ENCODE measurements at regions not wholly inside any gene's neighbourhood (a gene's known extent, or its start where the extent isn't known, plus 50 kb on each side); places are given as distances from the start of the nearest gene placed in this dataset.

DNA sequence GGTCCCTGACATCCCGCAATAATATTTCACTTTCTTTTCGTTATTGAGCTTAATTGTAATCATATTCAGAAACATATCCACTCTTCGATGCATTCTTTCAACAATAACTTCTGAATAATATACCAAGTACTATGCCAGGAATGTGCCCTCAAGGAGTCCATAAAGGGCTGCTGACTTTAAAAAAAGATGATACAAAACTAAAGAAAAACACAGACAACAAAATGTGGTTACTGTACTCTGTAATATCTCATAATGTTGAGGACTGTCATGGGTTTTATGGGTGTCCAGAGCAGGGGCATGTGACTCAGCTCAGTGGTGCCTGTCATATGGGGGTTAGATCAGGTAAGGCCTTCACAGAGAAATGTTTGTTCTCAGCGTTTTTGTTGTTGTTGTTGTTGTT is 73.7 kb downstream of the ARL4A start (continued):
- TF ChIP-seq, protein P1, sequence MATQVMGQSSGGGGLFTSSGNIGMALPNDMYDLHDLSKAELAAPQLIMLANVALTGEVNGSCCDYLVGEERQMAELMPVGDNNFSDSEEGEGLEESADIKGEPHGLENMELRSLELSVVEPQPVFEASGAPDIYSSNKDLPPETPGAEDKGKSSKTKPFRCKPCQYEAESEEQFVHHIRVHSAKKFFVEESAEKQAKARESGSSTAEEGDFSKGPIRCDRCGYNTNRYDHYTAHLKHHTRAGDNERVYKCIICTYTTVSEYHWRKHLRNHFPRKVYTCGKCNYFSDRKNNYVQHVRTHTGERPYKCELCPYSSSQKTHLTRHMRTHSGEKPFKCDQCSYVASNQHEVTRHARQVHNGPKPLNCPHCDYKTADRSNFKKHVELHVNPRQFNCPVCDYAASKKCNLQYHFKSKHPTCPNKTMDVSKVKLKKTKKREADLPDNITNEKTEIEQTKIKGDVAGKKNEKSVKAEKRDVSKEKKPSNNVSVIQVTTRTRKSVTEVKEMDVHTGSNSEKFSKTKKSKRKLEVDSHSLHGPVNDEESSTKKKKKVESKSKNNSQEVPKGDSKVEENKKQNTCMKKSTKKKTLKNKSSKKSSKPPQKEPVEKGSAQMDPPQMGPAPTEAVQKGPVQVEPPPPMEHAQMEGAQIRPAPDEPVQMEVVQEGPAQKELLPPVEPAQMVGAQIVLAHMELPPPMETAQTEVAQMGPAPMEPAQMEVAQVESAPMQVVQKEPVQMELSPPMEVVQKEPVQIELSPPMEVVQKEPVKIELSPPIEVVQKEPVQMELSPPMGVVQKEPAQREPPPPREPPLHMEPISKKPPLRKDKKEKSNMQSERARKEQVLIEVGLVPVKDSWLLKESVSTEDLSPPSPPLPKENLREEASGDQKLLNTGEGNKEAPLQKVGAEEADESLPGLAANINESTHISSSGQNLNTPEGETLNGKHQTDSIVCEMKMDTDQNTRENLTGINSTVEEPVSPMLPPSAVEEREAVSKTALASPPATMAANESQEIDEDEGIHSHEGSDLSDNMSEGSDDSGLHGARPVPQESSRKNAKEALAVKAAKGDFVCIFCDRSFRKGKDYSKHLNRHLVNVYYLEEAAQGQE (IDR thresholded peaks at IDR 0.05; ENCODE audit: unreplicated experiment) = no peak
- no peak for TF ChIP-seq EZH2phosphoT487 (IDR thresholded peaks at IDR 0.05; ENCODE audit: unreplicated experiment)
- TF ChIP-seq CREB1 (CRISPR knock-in tag; IDR thresholded peaks at IDR 0.05; ENCODE audit: low read depth) = no peak
- TF ChIP-seq EZH2 (IDR thresholded peaks at IDR 0.05; ENCODE audit: low read depth, unreplicated experiment) = no peak

DNA sequence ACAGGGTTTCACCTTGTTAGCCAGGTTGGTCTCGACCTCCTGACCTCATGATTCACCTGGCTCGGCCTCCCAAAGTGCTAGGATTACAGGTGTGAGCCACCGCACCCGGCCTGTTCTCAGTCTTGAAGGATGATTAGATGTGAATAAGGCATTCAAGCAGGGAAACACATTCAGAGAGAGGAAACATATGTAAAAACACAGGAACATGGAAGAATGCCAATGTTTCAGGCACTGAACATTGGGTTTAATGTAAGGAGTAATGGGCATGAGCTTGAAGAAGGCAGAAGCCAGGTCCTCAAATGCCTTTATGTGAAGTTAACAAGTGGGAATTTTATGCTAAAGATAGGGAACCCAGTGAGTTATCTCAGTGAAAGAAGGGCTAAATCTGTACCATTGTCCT is 74.3 kb downstream of the ARL4A start:
- Histone ChIP-seq H4K20me1 (replicated peaks; ENCODE audit: insufficient read depth) (no peaks in the 10 kb centered on the region), H3K9me2 (ENCODE audit: insufficient read depth) (0 out of 2 replicates have a peak, but pooled peaks cover 5% of the 10 kb centered on the region), H3F3A (replicated peaks; ENCODE audit: low read depth) (no peaks in the 10 kb centered on the region), H3K36me3 (ENCODE audit: insufficient read depth) (peaks cover 5% of the 10 kb centered on the region), H2AFZ (no peak overlapping the region), H3K27ac (ENCODE audit: low read depth) (no peak overlapping the region), H3K27me3 (ENCODE audit: insufficient read depth) (no peaks in the 10 kb centered on the region), H3K4me2 (no peak overlapping the region), H3K4me1 (ENCODE audit: insufficient read depth) (peaks cover 4% of the 10 kb centered on the region; the same call in 1 of the 2 replicates), H3K4me3 (no peak overlapping the region), H3K79me2 (replicated peaks; ENCODE audit: insufficient read depth) (no peaks in the 10 kb centered on the region)
- Mint-ChIP-seq H3K4me1 (peaks cover 17% of the 10 kb centered on the region; the same call in 2 of the 3 replicates), H3K27me3 (ENCODE audit: insufficient read depth, low read depth, poor library complexity) (peaks cover 1% of the 10 kb centered on the region), H3K36me3 (ENCODE audit: low read depth) (peaks cover 27% of the 10 kb centered on the region), H3K27ac (no peak overlapping the region), H3K9me3 (peaks cover 23% of the 10 kb centered on the region), H3K4me3 (no peak overlapping the region)
- DNase-seq (ENCODE audit: low spot score) (no peak), ATAC-seq (no peak)
- TF ChIP-seq EZH2 (IDR thresholded peaks at IDR 0.05; ENCODE audit: low read depth, unreplicated experiment) (no peak), STAT1 (IDR thresholded peaks at IDR 0.05; ENCODE audit: unreplicated experiment) (no peak), EZH2phosphoT487 (IDR thresholded peaks at IDR 0.05; ENCODE audit: unreplicated experiment) (no peak), ZNF331 (CRISPR knock-in tag; IDR thresholded peaks at IDR 0.05; ENCODE audit: low read depth) (no peak), JUNB (IDR thresholded peaks at IDR 0.05; ENCODE audit: unreplicated experiment) (no peak)
- TF ChIP-seq, protein P1 (IDR thresholded peaks at IDR 0.05; ENCODE audit: unreplicated experiment) = no peak
- TF ChIP-seq, protein P2, sequence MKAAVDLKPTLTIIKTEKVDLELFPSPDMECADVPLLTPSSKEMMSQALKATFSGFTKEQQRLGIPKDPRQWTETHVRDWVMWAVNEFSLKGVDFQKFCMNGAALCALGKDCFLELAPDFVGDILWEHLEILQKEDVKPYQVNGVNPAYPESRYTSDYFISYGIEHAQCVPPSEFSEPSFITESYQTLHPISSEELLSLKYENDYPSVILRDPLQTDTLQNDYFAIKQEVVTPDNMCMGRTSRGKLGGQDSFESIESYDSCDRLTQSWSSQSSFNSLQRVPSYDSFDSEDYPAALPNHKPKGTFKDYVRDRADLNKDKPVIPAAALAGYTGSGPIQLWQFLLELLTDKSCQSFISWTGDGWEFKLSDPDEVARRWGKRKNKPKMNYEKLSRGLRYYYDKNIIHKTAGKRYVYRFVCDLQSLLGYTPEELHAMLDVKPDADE (IDR thresholded peaks at IDR 0.05) = no peak
- TF ChIP-seq, protein P3, sequence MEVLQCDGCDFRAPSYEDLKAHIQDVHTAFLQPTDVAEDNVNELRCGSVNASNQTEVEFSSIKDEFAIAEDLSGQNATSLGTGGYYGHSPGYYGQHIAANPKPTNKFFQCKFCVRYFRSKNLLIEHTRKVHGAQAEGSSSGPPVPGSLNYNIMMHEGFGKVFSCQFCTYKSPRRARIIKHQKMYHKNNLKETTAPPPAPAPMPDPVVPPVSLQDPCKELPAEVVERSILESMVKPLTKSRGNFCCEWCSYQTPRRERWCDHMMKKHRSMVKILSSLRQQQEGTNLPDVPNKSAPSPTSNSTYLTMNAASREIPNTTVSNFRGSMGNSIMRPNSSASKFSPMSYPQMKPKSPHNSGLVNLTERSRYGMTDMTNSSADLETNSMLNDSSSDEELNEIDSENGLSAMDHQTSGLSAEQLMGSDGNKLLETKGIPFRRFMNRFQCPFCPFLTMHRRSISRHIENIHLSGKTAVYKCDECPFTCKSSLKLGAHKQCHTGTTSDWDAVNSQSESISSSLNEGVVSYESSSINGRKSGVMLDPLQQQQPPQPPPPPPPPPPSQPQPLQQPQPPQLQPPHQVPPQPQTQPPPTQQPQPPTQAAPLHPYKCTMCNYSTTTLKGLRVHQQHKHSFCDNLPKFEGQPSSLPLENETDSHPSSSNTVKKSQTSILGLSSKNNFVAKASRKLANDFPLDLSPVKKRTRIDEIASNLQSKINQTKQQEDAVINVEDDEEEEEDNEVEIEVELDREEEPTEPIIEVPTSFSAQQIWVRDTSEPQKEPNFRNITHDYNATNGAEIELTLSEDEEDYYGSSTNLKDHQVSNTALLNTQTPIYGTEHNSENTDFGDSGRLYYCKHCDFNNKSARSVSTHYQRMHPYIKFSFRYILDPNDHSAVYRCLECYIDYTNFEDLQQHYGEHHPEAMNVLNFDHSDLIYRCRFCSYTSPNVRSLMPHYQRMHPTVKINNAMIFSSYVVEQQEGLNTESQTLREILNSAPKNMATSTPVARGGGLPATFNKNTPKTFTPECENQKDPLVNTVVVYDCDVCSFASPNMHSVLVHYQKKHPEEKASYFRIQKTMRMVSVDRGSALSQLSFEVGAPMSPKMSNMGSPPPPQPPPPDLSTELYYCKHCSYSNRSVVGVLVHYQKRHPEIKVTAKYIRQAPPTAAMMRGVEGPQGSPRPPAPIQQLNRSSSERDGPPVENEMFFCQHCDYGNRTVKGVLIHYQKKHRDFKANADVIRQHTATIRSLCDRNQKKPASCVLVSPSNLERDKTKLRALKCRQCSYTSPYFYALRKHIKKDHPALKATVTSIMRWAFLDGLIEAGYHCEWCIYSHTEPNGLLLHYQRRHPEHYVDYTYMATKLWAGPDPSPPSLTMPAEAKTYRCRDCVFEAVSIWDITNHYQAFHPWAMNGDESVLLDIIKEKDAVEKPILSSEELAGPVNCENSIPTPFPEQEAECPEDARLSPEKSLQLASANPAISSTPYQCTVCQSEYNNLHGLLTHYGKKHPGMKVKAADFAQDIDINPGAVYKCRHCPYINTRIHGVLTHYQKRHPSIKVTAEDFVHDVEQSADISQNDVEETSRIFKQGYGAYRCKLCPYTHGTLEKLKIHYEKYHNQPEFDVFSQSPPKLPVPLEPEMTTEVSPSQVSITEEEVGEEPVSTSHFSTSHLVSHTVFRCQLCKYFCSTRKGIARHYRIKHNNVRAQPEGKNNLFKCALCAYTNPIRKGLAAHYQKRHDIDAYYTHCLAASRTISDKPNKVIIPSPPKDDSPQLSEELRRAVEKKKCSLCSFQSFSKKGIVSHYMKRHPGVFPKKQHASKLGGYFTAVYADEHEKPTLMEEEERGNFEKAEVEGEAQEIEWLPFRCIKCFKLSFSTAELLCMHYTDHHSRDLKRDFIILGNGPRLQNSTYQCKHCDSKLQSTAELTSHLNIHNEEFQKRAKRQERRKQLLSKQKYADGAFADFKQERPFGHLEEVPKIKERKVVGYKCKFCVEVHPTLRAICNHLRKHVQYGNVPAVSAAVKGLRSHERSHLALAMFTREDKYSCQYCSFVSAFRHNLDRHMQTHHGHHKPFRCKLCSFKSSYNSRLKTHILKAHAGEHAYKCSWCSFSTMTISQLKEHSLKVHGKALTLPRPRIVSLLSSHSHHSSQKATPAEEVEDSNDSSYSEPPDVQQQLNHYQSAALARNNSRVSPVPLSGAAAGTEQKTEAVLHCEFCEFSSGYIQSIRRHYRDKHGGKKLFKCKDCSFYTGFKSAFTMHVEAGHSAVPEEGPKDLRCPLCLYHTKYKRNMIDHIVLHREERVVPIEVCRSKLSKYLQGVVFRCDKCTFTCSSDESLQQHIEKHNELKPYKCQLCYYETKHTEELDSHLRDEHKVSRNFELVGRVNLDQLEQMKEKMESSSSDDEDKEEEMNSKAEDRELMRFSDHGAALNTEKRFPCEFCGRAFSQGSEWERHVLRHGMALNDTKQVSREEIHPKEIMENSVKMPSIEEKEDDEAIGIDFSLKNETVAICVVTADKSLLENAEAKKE (CRISPR knock-in tag; IDR thresholded peaks at IDR 0.05) = no peak

All from GM23338 (cell line).